ENCODE measurements at regions not wholly inside any gene's neighbourhood (a gene's known extent, or its start where the extent isn't known, plus 50 kb on each side); places are given as distances from the start of the nearest gene placed in this dataset.

- TF ChIP-seq CHD2 (IDR thresholded peaks at IDR 0.05; ENCODE audit: low read length, partially characterized antibody) (no peak), BHLHE40 (IDR thresholded peaks at IDR 0.05; ENCODE audit: low read depth, low read length) (no peak), MAX (IDR thresholded peaks at IDR 0.05) (no peak), ZSCAN20 (CRISPR knock-in tag; IDR thresholded peaks at IDR 0.05) (no peak), POLR2AphosphoS2 (conservative IDR thresholded peaks at IDR 0.05; ENCODE audit: low read length) (no peak), ESRRA (IDR thresholded peaks at IDR 0.05; ENCODE audit: borderline replicate concordance, low read length) (no peak)
- TF ChIP-seq, protein P1, sequence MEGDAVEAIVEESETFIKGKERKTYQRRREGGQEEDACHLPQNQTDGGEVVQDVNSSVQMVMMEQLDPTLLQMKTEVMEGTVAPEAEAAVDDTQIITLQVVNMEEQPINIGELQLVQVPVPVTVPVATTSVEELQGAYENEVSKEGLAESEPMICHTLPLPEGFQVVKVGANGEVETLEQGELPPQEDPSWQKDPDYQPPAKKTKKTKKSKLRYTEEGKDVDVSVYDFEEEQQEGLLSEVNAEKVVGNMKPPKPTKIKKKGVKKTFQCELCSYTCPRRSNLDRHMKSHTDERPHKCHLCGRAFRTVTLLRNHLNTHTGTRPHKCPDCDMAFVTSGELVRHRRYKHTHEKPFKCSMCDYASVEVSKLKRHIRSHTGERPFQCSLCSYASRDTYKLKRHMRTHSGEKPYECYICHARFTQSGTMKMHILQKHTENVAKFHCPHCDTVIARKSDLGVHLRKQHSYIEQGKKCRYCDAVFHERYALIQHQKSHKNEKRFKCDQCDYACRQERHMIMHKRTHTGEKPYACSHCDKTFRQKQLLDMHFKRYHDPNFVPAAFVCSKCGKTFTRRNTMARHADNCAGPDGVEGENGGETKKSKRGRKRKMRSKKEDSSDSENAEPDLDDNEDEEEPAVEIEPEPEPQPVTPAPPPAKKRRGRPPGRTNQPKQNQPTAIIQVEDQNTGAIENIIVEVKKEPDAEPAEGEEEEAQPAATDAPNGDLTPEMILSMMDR (IDR thresholded peaks at IDR 0.05) = no peak
Measured at GRCh38 chr2:175745911-175746310, 256.2 kb downstream of the LNPK start.
